ENCODE measurements at regions not wholly inside any gene's neighbourhood (a gene's known extent, or its start where the extent isn't known, plus 50 kb on each side); places are given as distances from the start of the nearest gene placed in this dataset.

- DNase-seq (ENCODE audit: low spot score) = no peak
- in situ Hi-C loops (cut with HindIII; ENCODE audit: low sequenced_read_pairs) = no loop called here
These were observed 52.2 kb upstream of the DIO3 start for GRCh38 chr14:101508948-101509729.

- in situ Hi-C loops (cut with HindIII; ENCODE audit: low sequenced_read_pairs) = no loop called here
- no peak for DNase-seq (ENCODE audit: low spot score)
These were observed 51.4 kb upstream of the DIO3 start for GRCh38 chr14:101509730-101510371.

GRCh38 chr14:101511199-101511598 is 50.1 kb upstream of the DIO3 start:
- no peak for DNase-seq (ENCODE audit: low spot score)
- in situ Hi-C loops (cut with HindIII; ENCODE audit: low sequenced_read_pairs) = no loop called here

Measured in G401 (cell line).